ENCODE measurements at regions not wholly inside any gene's neighbourhood (a gene's known extent, or its start where the extent isn't known, plus 50 kb on each side); places are given as distances from the start of the nearest gene placed in this dataset.

GRCh38 chr1:65694126-65694525 lies 98.6 kb upstream of the PDE4B start:
- TF ChIP-seq CTCF (IDR thresholded peaks at IDR 0.05; ENCODE audit: control extremely low read depth, extremely low read depth): no peak
- Histone ChIP-seq H3K27me3 (ENCODE audit: control insufficient read depth in 3 of 3, insufficient read depth in 3 of 3, low read length in 2 of 3) (no peaks in the 10 kb centered on the region), H3K4me3 (no peak overlapping the region), H3K4me1 (ENCODE audit: control insufficient read depth in 5 of 5, insufficient read depth in 5 of 5, low read length in 5 of 5) (peaks cover 3 to 12% (median 10%) of the 10 kb centered on the region in 5 donors), H3K36me3 (ENCODE audit: control insufficient read depth in 4 of 4, insufficient read depth in 4 of 4, low read length in 4 of 4) (no peaks in the 10 kb centered on the region), H3K27ac (ENCODE audit: low read depth in 1 of 2, low read length in 1 of 2) (no peak overlapping the region), H3K9me3 (ENCODE audit: control insufficient read depth in 4 of 4, insufficient read depth in 3 of 4, low read length in 3 of 4) (no peaks in the 10 kb centered on the region), H3K9ac (ENCODE audit: insufficient read depth in 1 of 2, low read length in 2 of 2) (no peak overlapping the region)
- 64 to 86% methylated on average over 2 of the region's 2 CpGs for whole genome bisulfite sequencing, 2 donors
- ATAC-seq (ENCODE audit: insufficient read depth, low FRiP score) (no peak), DNase-seq (no peak)

- Histone ChIP-seq H3K36me3 (ENCODE audit: control insufficient read depth in 4 of 4, insufficient read depth in 4 of 4, low read length in 4 of 4) (no peaks in the 10 kb centered on the region), H3K4me3 (no peak overlapping the region), H3K4me1 (ENCODE audit: control insufficient read depth in 5 of 5, insufficient read depth in 5 of 5, low read length in 5 of 5) (peaks cover 3 to 12% (median 10%) of the 10 kb centered on the region in 5 donors), H3K27ac (ENCODE audit: low read depth in 1 of 2, low read length in 1 of 2) (no peak overlapping the region), H3K27me3 (ENCODE audit: control insufficient read depth in 3 of 3, insufficient read depth in 3 of 3, low read length in 2 of 3) (no peaks in the 10 kb centered on the region), H3K9me3 (ENCODE audit: control insufficient read depth in 4 of 4, insufficient read depth in 3 of 4, low read length in 3 of 4) (no peaks in the 10 kb centered on the region), H3K9ac (ENCODE audit: insufficient read depth in 1 of 2, low read length in 2 of 2) (no peak overlapping the region)
- 52 to 59% methylated on average over 2 of the region's 2 CpGs for WGBS, 2 donors
- ATAC-seq (ENCODE audit: insufficient read depth, low FRiP score) (no peak), DNase-seq (no peak)
- TF ChIP-seq CTCF (IDR thresholded peaks at IDR 0.05; ENCODE audit: control extremely low read depth, extremely low read depth): no peak
These were observed 97.8 kb upstream of the PDE4B start for GRCh38 chr1:65694933-65695332.

GRCh38 chr1:65698590-65698989 lies 94.1 kb upstream of the PDE4B start:
- no peaks in the 10 kb centered on the region for H3K36me3 ChIP-seq (ENCODE audit: control insufficient read depth in 4 of 4, insufficient read depth in 4 of 4, low read length in 4 of 4)
- DNase-seq (no peak), ATAC-seq (ENCODE audit: insufficient read depth, low FRiP score) (no peak)
- no peak overlapping the region for H3K9ac ChIP-seq (ENCODE audit: insufficient read depth in 1 of 2, low read length in 2 of 2)
- no peaks in the 10 kb centered on the region for H3K9me3 ChIP-seq (ENCODE audit: control insufficient read depth in 4 of 4, insufficient read depth in 3 of 4, low read length in 3 of 4)
- no peak overlapping the region for H3K4me3 ChIP-seq
- H3K27ac ChIP-seq (ENCODE audit: low read depth in 1 of 2, low read length in 1 of 2): no peak overlapping the region
- no peak for TF ChIP-seq CTCF (IDR thresholded peaks at IDR 0.05; ENCODE audit: control extremely low read depth, extremely low read depth)
- H3K27me3 ChIP-seq (ENCODE audit: control insufficient read depth in 3 of 3, insufficient read depth in 3 of 3, low read length in 2 of 3): no peaks in the 10 kb centered on the region
- WGBS, 2 donors: 72 to 80% methylated on average over 2 of the region's 2 CpGs
- H3K4me1 ChIP-seq (ENCODE audit: control insufficient read depth in 5 of 5, insufficient read depth in 5 of 5, low read length in 5 of 5): peaks cover 0 to 1% (median 0%) of the 10 kb centered on the region in 5 donors

GRCh38 chr1:65703853-65704252 lies 88.8 kb upstream of the PDE4B start:
- Histone ChIP-seq H3K4me1 (ENCODE audit: control insufficient read depth in 5 of 5, insufficient read depth in 5 of 5, low read length in 5 of 5) (no peaks in the 10 kb centered on the region), H3K27me3 (ENCODE audit: control insufficient read depth in 3 of 3, insufficient read depth in 3 of 3, low read length in 2 of 3) (no peaks in the 10 kb centered on the region)
- 62 to 64% methylated on average over 4 of the region's 4 CpGs for WGBS, 2 donors

More at GRCh38 chr1:65703853-65704252, 88.8 kb upstream of the PDE4B start:
- Histone ChIP-seq H3K27ac (ENCODE audit: low read depth in 1 of 2, low read length in 1 of 2) (no peak overlapping the region), H3K36me3 (ENCODE audit: control insufficient read depth in 4 of 4, insufficient read depth in 4 of 4, low read length in 4 of 4) (no peaks in the 10 kb centered on the region), H3K9ac (ENCODE audit: insufficient read depth in 1 of 2, low read length in 2 of 2) (no peak overlapping the region), H3K9me3 (ENCODE audit: control insufficient read depth in 4 of 4, insufficient read depth in 3 of 4, low read length in 3 of 4) (no peaks in the 10 kb centered on the region), H3K4me3 (no peak overlapping the region)
- DNase-seq (no peak), ATAC-seq (ENCODE audit: insufficient read depth, low FRiP score) (no peak)
- TF ChIP-seq CTCF (IDR thresholded peaks at IDR 0.05; ENCODE audit: control extremely low read depth, extremely low read depth): no peak
